Femur (tissue), 1 donor: ENCODE measurements at regions not wholly inside any gene's neighbourhood (a gene's known extent, or its start where the extent isn't known, plus 50 kb on each side); places are given as distances from the start of the nearest gene placed in this dataset.

Experiments
- DNase-seq: peaks from one replicate; pipeline ENCODE4 v3.0.0-alpha.2; 2017

DNA sequence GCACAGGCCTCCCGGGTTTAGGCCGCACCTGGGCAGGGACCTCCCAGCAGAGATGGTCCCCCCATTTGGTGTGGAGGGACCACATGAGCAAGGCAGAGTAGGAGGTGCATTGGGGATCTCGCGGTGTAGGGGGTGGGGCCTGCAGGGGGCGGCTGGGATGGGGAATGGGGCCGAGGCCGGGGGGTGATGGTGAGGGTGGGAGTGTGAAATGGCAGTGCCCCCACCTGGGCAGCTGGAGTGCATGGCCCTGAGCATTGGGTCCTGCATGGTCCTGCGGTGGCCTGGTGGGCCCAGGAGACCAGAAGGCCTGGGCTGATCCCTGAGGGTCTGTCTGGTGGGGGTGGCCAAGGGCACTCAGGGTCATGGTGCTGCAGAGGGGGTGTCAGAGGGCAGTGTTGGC, 111.8 kb downstream of the KIF26A start:
- DNase-seq = no peak

DNA sequence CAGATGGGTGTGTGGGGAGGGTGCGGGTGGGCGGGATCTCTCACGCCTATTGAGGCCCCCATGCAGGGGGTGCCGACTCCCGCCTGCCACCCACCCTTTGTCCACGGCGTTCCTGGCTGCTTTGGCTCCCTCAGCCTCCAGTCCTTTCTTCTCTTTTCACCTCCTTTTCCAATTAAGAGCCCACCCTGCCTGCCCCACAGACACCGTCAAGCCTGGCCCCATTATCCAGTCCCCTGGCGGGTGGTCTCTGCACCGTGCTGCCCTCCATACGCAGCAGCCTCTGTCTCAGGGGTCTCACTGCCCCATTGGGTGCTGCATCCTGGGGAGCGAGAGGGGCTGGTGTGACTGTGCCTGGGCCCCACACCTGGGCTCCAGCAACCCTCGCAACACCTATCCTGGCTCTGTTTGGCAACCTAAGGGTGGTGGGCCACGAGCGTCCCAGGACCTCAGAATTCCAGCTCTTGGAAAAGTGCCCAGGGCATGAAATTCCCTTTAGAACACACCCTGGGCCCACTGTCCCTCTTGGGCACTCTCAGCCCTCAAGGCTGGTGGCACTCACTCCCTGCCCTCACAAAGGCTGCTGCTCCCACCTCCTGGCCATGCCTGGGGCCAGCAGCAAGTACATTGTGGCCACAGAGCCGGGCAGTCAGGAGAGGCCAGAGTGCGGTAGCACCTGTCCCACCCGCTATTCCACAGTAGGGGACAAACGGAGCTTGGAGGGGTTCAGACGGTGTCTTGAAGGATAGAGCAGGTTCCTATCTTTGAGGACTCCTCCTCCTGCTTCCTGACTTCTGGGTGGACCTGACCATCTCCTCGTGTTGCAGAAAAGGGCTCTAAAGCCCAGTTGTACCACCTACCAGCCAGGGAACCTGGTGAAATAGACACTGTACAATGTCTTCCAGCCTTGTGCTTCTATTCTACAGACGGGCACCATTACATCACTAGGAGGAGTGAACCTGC, 114.1 kb downstream of the KIF26A start:
- no peak for DNase-seq

DNA sequence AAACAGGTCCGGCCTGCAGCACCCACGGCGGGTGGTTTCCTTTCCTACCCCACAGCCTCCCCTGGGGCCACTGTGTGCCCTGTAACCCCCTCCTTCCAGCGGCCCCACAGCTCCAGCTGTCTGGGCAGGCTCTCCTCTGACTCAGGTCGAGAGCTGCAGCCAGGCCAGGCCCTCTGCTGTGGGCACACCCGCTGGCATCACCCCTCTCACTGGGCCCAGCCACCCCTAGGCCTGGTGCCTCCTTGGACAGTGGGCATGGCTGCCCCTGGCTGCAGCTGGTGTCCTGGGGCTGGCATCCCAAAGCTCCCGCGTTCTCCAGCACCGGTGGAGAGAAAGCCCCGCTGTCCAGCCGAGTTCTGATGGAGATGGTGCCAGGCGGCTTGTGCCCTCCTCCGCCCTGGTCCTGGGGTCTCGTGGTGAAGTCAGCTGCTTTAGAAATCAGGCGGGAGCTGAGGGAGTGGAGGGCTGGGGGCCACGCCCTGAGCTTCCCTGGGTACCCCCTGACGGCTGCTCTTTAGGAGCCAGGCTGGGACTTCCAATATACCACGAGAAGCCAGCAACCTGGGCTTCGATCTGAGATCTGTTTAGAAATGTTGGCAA, 114.9 kb downstream of the KIF26A start:
- DNase-seq = no peak

DNA sequence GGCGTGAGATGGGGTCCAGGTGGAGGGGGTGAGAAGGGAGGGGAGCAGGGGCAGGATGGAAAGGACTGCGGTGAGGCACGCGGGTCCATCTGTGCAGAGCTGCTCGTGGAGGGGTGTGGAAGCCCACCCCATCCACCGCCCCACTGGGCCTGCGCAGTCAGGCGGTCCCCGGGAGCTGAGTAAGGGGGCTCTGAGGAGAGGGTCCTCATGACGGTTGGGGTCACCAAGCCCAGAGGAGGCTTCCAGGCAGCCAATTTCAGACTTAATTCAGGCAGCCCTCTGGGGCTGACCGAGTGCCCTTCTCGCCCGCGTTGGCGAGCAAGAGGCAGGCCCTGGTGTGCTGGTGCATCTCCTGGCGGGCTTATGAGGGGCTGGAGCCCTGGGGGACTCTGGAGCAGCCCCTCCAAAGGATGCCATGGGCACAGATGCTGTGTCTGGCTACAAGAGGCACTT, 115.5 kb downstream of the KIF26A start:
- no peak for DNase-seq

DNA sequence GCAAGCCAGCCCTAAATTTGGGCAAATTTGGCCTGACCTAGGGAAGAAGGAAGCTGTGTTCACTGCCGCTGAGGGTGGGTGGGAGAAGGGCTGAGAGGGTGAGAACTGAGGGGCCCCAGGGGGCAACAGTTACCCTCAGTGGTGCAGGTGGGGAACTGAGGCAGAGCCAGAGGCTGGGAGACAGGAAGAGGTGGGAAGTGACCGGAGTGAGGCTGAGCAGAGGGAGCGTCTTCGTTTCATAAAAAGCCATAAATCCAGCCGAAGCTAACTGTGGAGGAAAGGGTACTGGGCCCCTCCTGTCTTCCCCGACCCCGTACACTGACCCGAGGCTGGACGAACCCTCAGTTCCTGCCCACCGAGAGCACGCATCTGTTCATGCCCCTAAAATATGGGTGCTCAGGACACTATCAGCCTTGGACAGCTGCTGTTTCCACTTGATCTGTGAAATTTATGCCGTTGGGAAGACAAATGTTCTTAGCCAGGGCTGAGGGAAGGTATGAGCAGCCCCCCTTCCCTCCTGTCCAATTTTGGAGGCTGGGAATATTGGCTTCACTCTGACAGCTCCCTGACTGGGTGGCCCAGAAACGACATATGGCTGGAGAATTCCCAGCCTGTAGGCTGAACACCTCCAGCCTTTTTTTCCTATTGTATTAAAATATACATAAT, 116.5 kb downstream of the KIF26A start:
- no peak for DNase-seq

DNA sequence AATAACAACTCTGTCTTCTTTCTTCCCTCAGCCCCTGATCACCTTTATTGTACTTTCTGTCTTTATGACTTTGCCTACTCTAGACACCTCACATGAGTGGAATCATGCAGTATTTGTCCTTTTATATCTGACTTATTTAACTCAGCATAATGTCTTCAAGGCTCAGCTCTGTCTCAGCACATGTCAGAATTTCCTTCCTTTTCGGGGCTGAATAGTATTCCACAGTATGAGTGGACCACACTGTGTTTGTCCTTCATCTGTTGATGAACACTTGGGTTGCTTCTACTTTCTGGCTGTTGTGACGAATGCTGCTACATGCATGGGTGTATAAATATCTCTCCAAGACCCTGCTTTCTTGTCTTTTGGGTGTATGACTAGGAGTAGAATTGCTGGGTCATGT, 117.6 kb downstream of the KIF26A start:
- DNase-seq = no peak

DNA sequence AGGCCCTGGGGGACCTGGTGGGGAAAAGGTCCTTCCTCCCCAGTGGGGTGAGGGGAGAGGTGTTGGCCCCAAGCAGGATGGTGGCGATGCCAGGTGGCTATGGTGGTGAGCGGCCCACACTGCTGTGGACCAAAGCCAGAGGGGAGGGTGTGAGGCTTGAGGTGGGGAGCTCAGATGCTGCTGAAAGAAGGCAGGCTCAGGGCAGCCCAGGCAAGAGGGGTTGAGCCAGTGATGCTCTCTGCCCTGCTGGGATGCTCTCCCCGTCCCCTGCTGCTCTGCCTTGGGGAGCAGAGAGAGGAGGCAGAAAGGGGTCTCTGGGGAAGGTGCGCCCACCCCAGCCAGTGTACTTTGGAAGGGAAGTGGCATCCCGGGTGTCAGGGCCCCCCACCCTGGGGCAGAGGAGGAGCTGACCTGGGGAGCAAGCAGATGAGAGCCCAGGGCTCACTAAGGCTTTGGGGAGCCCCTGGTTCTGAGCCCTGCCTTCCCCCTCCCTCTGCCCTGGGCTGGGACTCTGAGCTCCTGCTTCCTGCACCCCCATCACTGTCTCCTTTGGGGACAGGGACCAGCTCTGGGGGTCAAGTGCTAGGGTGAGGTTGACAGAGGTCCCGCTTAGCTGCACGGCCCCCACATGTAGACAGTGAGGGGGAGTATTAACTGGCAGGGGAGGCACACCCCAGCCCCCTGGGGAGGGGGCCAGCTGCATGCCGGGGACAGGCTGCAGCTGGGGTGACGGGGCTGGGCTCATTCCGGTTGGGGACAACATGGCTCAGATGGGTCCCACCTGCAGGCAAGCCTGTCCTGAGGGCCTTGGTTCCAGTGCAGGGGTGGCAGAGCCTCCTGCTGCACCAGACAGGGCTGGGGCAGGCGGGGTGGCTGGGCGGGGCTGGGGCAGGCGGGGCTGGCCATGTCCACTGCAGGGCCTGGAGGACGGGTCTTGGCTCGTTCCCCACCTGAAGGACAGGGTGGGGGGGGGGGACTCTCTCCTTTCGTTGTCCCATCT, 124.4 kb downstream of the KIF26A start:
- peak; percentile 13 for DNase-seq

DNA sequence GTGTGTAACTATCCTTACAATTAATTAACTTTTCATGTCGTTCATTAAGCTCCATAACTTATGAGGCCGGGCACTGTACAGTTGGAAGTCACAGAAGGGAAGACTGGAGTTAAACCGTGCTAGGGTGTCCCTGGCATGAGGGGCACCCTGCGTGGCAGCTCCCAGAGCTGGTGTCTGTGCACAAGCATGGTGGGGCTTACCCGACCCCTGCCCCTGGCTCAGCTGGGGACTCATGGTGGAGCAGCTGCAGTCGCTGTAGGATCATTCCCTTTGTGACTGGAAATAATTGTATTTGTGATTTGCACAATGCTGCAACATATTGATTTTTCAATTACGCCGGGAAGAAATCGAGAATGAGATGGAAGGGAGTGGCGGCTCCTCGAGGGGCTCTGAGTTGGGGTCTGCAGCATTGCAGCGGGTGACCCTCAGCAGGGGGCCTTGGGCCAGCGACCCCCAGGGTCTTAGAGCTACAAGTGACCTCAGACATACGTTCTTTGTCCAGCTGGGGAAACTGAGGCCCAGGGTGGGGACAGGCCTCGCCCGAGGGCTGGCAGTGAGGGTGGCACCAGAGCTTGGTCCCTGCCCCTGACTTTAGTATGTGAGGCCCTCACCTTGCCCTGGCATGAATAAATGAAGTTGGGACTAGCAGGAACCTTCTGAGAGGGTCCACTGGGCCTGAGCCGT, 125.4 kb downstream of the KIF26A start:
- no peak for DNase-seq

DNA sequence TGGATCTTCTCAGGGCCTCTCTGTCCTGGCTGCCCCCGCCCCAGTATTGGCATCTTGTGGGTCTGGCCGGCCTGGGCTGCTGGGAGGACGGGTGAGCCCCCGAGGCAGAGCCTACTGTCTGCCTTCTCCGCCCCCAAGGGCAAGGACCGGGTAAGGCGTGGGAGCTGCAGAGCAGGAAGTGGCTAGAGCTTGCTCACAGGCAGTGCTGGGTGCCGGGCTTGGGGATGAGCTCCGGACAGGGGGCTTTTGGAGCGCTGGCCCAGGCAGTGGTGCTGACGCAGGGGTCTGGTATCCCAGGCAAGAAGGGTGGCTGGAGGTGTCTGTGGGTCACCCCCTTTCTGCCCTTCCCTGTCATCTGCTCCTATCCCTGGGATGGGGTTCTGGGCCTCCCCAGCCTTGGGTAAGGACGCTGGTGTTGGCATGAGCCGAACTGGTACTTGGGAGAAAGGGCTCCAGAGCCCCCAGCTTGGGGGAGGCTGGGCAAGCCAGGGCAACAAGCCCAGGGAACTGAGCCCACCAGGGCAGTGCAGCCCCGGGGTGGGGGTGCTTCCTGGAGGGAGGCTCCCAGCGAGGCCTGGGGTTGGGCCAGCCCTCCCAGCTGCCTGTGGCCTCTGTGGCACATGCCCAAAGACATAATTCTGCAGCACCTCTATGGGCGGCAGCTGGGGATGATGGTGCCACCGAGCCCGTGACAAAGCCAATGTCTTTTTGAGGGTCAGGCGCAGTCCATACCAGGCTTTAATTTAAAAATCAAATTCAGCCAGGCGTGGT, 126.3 kb downstream of the KIF26A start:
- DNase-seq = peak; percentile 15

DNA sequence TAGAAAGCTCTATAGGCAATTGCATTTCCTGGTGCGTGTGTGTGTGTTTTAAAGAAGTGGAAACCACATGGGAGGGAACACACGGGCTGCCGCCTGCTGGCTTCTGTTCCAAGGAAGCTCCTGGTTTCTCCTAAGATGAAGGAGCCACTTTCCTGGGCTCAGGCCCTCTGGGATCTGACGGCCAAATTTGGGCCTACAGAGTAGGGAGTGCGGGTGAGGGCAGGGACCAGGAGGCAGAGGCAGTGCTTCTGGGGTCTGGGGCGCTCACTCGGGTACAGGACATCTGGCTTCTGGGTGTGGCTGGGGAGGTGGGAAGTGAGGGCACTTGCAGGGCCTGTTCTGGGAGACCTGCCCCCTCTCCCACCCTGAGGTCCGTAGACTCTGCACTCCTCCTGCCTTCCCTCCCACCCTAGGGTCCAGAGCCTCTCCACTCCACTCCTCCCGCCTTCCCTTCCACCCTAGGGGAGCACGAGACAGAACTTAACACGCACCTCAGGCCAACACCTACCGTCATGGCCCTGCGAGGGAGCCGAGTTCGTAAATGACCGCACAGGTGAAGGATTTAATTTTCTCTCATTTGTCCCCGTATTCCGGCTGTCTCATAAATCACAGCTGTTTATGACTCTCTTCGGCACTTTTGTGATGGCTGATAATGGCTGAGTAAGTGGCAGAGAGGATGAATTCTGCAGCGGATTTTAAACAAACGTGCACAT, 127.7 kb downstream of the KIF26A start:
- peak; percentile 11 for DNase-seq

DNA sequence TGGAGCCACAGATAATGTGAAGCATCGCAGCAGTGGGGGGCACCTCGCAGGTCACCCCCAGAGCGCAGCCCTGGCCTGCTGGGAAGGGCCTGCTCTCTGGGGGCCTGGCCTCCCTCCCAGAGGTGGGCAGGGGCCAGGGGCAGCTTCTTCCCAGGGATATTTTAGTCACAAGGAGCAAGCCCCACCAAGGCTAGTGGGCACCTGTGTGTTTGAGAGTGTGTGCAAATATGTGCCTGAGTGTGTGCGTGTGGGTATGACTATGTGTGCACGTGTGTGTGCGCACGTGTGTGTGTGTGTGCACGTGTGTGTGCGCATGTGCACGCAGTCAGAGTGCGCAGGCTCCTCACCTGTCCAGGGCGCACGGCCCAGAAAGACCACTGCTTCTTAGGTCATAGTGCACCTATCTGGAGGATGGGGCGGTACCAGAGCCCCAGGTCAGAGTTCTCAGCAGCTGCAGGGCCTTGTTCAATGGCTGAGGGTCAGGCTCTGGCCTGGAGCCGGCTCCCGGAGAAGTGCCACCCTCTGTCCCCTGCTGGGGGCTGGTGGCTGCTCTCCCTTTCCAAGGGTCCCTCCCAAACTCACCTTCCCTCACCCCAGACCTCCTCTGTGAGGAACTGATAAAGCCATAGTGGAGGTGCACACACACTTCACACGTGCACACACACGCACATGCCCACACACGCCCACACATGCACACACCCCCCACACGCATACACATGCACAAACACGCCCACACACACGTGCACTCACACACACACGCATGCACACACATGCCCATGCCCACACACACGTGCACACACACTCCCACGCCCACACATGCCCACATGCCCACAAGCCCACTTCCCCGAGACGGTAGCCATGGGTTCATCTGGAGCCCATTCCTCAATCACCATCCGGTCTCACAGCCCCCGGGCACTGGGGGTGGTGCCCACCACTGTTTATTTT, 128.5 kb downstream of the KIF26A start:
- DNase-seq = peak; percentile 13

DNA sequence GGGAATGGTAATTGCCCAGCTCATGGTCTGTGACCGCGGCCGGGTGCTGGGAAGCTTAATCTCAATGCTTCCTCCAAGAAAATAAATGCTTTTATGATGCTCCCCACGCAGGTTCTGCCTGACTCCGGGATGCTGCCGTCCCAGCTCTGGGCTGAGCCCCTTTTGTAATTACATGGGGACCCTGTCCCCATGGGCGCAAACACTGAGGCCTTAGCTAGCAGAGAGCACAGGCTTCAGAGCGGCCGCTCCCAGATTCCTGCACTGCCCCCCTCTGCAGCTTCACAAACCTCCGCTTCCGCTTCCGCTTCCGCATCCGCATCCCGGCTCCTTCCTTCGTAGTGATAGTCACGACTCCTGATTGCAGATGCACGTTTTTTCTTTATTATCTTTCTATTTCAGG, 129.5 kb downstream of the KIF26A start:
- peak; percentile 37 for DNase-seq

DNA sequence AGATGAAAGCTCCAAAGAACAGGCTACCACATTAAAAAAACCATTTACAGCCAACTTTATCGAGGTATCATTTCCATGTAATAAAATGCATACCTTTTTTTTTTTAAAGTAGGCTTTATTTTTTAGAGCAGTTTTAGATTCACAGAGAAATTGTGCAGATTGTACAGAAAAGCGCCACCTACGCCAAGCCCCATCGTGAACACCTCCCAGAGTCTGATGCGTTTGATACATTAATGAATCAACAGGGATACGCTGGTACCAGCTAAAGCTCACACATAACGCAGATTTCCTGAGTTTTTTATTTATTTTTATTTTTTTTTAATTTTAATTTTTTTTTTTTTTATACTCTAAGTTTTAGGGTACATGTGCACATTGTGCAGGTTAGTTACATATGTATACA, 129.9 kb downstream of the KIF26A start:
- no peak for DNase-seq

DNA sequence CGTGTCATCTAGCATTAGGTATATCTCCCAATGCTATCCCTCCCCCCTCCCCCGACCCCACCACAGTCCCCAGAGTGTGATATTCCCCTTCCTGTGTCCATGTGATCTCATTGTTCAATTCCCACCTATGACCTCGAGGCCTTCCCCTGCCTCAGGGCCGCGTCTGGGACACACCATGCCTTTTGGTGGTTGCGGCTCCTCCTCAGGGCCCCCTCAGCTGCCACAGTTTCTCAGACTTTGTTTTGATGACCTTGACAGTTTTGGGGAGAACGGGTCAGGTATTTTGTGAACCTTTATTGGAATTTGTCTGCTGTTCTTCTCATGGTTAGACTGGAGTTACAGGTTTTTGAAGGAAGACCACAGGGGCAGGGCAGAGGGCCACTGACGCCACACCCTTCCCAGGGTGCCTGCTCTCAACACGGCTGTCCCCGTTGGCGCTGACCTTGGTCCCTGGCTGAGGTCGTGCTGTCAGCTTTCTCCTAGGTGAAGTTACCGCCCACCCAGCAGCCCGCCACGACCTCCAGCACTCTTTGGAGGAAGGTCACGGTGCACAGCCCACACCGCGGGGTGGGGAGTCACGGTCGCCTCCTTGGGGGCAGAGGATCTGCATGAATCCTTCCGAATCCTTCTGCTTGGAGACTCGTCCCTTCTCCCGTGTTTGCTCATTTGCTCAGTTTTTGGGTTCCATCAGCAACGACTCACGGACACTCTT, 130.5 kb downstream of the KIF26A start:
- peak; percentile 7 for DNase-seq

DNA sequence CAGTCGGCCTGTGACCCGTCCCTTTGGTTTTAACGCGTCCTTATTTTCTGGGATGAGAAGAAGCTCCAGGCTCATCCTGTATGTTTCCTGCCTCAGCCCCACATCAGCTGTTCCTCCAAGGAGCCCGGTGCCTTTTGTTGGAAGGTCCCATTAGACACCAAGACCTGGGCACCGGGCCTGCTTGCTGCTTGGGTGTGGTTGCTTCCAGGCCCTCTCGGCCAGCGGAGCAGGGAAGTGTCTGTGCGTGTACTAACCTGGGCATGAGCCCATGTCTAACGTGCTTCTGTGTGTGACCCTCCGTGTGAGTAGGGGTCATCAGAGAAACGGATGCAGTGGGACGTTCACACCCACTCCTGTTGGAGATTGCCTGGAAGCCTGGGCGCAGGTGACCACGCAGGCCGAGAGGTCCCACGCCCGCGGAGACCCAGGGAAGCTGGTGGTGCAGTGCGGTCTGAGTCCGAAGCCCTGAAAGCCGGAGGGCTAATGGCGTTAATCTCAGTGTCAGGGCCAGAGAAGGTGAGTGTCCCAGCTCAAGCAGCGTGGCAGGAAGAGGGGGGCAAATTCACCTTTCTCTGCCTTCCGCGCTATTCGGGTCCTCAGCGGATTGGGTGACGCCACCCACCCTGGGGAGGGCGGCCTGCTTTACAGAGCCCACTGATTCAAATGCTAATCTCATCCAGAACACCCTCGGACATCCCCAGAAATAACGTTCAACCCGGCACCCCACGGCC, 131.3 kb downstream of the KIF26A start:
- DNase-seq = peak; percentile 6

DNA sequence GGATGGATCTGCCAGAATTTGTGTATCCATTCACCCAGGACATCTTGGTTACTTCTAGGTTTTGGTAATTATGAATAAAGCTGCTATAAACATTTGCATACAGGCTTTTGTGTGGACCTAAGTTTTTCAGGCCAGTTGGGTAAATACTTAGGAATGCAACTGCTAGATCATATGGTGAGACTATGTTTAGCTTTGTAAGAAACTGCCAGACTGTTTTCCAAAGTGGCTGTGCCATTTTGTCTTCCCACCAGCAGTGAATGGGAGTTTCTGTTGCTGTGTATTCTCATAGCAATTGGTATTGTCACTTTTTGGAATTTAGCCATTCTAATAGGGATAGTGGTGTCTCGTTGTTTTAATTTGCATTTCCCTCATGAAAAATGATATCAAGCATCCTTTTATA, 133.0 kb downstream of the KIF26A start:
- DNase-seq = no peak

DNA sequence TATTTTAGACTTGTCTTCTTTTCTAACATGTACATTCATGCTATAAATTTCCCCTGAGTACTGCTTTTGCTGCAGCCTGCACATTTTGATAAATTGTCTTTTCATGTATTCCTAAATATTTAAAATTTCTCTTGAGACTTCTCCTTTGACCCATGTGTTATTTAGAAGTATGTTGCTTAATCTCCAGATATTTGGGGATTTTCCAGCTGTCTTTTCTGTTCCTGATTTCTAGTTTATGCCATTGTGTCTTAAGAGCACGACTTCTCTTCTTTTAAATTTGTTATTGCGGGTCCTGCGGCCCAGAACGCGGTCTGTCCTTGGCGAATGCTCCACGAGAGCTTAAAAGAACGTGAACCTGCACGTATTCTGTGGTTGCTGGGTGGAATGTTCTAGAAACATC, 136.4 kb downstream of the KIF26A start:
- DNase-seq = no peak
